COLO668 (cell line): ENCODE measurements at regions not wholly inside any gene's neighbourhood (a gene's known extent, or its start where the extent isn't known, plus 50 kb on each side); places are given as distances from the start of the nearest gene placed in this dataset.
"Not testable (repeated sequence)": the region's sequence is repeated elsewhere in the genome, so short reads cannot be mapped to it uniquely, and the experiment has no call there.

ENCODE experiments used
- DNase-seq: peaks from one replicate; lab custom pipeline; 2025; ENCODE audit not compliant: unreplicated experiment; lab: John Stamatoyannopoulos, UW

DNA sequence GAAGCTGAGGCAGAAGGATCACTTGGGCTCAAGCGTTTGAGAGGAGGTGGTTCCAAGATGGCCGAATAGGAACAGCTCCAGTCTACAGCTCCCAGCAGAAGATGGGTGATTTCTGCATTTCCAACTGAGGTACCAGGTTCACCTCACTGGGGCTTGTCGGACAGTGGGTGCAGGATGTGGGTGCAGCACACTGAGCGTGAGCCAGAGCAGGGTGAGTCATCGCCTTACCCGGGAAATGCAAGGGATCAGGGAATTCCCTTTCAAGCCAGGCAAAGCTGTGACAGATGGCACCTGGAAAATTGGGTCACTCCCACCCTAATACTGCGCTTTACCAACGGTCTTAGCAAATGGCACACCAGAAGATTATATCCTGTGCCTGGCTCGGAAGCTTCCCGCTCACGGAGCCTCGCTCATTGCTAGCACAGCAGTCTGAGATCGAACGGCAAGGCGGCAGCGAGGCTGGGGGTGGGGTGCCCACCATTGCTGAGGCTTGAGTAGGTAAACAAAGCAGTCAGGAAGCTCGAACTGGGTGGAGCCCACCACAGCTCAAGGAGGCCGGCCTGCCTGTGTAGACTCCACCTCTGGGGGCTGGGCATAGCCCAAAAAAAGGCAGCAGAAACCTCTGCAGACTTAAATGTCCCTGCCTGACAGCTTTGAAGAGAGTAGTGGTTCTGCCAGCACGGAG, 482.6 kb upstream of the DAB2 start:
- not testable (repeated sequence) for DNase-seq

DNA sequence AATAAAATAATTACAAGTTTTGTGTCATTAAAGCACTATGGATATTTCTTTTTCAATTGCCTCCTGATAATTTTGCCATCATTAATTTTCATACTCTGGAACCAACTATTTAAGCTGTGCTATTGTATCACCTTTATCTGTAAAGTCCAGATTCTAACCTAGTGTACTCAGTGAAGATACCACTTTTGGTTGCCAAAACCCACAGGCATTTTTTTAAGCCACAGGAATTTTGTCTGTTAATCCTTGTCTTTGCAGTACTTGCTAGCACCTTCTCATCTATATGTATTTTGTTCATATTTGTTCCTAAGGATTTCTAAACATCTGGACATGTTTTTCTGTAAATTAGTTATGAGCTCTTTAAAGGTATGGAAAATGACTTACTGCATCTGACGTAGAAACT, 481.4 kb upstream of the DAB2 start:
- no peak for DNase-seq

DNA sequence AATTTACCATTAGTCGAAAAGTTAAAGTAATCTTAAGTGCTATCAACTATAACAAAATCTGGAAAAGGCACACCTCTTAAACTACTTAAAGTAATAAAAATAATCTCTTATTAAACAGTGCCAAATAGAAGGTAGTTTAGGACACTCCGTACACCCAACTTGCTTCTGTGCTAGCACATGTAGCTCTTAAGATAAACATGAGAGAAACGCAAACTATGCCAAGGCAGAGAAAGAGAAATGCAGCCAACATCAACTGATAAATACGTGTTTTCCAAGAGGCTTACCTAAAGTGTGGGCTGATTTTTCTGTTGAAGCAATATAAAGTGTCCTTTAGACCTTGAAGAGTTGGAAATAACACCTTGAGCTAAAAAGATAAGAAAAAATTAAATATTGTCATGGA, 480.6 kb upstream of the DAB2 start:
- no peak for DNase-seq

DNA sequence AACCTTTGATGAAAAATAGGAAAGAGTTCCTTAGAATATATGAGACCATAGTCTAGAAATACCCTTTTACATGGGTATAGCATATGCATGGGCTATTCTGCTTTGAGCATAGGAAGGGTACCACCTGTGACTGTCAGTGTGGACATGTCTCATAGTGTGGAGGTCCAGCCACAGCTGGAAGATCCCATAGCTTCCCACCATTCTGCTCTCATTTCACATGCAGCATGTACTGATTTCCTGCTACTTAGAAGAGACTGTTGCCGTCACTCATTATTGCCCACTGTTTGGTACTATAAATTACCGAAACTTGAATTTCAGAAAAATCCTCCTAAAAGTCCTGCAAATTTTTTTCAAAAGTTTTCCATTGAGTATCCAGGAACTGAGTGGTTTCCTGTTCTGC, 477.8 kb upstream of the DAB2 start:
- no peak for DNase-seq

DNA sequence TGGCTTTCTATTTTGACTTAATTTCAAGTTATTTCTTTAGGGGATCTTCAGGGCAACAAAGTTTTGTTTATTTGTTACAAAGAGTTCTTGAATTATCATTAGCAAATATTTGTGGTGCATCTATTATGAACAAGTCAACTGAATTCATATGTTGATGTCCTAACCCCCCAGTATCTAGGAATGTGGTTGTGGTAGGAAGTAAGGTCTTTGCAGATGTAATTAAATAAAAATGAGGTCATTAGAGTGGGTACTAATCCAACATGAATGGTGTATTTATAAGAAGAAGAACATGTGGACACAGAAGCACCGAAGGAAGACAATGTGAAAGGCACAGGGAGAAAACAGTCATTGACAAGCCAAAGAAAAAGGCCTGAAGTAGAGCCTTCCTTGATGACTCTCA, 474.0 kb upstream of the DAB2 start:
- no peak for DNase-seq

DNA sequence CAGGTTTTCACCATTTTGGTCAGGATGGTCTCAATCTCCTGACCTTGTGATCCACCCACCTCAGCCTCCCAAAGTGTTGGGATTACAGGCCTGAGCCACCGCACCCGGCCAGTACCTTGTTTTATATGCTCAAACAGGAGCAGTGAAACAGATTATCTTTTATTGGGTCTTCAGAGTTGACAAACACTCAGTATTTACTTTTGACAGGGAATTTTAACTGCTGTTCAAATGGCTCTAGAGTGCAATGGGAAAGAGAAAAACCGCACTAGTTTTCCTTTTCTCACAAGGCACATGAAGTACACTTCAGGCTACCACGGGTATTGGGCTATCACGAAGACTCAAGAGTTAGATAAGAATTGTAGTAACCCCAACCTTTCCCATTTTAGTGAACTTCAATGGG, 471.9 kb upstream of the DAB2 start:
- DNase-seq: no peak

DNA sequence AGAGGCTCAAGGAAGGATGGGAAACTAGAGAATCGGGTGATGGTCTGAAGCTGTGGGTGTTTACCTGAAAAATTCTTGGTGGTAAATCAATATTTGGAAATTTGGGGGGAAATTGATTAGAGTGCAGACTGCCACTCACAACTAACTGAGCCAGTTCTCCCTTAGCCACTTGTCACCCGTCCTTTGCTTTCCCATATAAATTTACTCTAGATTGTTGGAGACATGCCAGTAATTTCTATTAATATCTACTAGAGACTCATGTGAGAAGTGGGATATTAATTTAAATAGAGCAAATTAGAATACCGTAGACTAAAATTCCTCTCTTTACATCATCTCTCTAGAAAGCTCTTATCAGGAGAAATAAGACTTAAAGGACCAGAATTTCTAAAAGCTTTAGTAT, 471.3 kb upstream of the DAB2 start:
- DNase-seq: no peak

DNA sequence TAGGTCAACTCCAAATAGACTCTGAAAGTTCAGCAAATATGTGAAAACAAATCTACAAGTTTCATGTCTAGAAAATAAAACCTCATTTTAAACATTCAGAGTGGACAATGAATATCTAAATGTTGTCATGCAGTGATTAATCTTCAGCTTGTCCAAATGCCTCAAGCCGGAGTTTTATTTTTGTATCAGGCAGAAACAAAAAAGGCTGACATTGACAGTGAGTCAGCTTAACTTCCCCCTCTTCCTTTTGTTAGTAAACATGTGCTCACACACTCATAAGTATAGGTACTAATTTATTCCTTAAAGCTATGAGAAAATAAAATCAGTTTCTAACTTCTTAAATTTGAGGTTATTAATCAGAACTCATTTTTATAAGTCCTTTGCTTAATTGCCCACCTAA, 467.9 kb upstream of the DAB2 start:
- DNase-seq: no peak

DNA sequence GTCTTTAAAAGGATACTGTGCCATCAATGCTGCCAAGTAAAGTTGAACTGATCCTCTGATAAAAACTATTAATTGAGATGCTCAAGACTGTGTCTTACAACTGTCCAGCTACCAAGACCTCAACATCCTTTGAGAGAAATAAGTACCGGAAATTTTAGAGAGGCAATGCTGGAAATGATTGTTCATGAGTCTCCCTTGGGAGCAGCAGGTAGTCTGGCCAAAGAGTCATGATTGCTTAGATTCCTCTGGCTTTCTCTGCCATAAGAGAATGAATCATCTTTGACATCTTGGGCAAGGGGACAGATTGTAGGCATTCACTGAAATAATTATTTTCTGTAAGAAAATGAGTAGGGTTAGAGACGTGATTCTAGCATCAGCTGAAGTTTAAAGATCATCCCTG, 466.6 kb upstream of the DAB2 start:
- DNase-seq: no peak

DNA sequence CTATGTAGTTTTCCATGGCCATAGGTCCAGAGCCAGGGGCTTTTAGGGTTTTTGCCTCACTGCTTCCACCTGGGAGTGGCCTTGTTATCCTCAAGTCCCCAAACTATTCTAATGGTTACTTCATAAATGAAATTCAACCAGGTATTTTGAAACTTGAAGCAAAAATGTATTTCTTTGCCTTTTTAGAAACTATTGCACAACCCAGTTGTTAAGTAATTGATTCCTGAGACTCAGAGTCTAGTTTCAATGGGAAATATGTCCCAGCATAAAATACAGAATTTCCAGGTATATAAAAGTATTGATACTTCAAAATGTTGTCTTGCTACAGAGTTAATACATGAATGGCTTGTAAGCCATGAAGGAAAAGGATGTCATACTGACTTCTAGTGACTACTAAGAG, 456.2 kb upstream of the DAB2 start:
- no peak for DNase-seq

DNA sequence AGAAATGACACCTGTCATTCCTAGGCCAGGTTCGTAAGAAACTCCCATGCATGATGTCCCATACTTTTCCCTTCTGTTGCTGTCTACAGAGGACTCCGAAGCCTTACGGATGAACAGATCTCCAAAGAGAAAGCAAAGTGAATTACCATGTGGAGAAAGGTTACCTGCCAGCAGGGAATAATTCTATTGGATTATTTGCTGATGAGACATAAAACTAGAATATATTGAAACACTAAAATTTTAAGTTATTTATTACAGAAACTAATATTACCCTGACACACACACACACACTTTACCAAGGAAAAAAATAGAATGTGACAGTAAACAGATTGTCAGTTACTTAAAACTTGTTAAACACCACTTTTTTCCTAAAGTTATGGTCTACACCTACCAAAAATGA, 452.7 kb upstream of the DAB2 start:
- no peak for DNase-seq

DNA sequence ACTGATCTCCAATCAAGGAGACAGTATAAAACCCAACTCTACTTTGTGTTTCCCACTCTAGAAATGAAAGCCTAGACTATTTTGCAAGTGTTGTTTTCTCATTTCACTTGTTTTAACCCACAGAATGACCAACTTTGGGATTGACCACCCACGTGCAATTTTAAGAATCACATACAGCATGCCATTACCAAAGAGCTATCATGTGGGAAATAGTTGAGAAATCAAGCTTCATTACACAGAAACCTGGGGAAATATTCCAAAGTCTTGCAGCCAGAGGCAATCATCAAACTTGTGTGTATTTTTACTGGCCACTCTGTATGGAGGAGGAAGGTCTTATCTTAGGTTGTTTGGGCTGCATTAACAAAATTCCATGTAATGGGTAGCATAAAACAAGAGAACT, 451.4 kb upstream of the DAB2 start:
- no peak for DNase-seq

DNA sequence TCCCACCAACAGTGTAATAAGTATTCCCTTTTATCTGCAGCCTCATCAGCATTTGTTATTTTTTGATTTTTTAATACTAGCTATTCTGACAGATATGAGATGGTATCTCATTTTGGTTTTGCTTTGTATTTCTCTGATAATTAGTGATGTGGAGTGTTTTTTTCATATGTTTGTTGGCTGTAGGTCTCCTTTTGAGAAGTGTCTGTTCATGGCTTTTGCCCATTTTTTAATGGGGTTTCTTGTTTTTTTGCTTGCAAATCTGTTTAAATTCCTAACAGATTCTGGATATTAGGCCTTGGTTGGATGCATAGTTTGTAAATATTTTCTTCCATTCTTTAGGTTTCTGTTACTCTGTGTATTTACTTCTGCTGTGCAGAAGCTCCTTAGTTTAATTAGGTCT, 445.4 kb upstream of the DAB2 start:
- no peak for DNase-seq

DNA sequence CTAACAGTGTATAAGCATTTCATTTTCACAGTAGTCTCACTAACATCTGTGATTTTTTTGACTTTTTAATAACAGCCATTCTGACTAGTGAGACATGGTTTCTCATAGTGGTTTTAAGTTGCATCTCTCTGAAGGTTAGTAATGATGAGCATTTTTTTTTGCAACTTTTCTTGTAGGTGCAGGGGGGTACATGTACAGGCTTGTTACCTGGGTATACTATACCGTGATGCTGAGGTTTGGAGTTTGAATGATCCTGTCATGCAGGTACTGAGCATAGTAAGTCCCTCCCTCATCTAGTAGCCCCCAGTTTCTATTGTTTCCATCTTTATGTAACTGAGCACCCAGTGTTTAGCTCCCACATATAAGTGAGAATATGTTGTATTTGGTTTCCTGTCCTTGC, 444.6 kb upstream of the DAB2 start:
- DNase-seq: no peak

DNA sequence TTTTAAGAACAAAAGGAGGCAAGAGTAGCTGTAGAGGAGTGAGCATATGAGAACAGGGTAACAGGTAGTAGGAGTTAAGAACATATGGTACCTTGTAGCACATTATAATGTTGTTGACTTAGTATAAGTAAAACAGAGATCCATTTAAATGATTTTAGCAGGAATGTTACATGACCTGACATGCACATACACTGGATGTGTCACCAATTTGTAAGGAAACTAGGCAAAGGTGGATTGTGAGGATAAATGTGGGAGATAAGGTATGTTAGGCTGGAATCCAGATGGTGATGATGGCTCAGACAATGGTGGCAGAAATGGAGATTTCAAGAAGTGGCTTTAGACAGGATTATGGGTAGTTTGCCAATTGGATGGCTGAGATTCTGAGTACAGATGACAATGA, 443.1 kb upstream of the DAB2 start:
- DNase-seq: no peak

DNA sequence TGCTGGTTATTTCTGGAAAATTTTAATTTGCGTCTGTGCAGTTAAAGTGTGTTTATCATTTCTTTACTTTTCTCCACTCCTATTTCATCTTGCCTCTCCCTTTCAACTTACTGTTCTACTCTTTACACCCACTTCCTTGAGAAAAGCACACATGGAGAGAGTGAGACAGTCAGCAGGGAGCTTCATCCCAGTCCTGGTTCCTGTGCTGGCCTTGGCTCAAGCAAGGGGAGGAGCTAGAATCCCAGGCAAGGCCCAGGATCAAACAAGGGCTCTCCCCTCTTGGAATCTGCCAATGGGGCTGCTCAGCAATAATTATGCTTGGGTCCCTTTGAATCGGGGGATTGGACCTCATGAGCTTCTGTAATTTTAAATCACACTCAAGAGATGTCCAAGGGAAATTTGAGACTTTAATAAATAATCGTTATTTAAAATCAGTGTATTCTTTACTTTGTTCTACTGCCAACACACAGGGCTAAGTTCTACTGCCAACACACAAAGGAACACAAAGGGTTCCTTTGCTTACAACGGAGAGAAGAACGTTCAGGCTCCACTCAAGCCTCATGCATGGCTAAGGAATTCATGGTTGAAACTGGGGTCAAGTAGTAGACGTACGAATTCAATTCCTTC, 439.3 kb upstream of the DAB2 start:
- no peak for DNase-seq

DNA sequence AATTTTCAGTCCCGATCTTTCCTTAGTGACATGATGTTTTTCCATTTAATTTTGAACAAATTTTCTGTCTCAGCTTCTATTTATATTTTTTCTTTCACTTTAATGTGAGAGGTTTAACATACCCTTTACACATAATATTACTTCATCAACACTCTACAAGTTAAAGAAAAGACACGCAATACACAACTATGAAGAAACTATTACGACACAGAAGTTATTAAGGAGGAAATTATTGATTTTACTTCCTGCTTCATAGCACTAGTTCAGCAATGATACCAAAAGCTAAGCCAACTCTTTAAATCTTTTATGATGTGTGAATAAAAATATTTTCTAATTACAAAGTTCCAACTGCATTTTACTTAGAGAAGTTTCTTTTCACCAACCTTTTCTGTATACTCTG, 432.3 kb upstream of the DAB2 start:
- no peak for DNase-seq

DNA sequence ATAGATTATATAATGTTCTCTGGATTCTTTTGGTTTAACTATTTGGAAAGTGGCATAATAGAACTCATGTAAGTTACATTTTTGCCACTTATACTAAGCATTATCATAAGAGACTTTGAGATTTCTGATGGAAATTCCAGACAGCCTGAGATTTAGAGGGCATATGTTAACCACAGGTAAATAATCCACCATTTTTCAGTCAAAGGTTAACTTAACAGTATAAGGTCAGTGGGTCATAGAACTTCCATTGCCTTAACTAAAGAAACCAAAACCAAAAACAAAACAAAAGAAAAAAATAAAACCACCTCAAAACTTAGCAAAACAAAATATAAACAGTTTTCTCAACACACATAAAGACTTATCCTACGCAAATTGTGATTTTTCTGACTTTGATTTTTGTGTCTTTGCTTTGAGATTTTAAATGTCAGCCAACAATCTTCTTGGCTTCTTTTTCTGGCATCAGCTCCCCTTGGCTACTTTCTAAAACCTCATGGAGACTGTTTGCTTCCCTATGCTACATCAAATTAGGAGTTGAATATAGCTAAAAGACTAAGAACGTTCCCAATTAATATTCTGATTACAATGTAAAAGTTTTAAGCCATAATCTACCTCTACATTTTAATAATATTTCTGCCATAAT, 430.1 kb upstream of the DAB2 start:
- DNase-seq: no peak

DNA sequence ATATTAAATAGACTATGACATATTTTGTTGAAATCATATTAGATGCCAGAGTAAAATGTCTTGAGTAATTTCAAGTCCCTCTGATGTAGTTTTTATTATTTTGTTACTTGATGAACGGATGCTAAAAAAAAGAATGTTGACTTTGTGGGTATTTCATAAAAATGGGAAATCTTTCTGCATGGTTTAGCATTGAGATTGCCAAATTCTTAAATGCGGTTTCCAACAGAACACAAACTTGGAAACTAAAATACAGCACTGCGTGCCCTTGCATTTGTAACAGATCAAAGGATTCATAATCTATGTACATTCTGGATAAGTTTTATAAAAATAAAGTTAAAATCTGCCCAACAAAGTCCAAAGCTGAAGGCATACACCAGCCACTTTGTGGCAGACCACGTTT, 425.5 kb upstream of the DAB2 start:
- no peak for DNase-seq

DNA sequence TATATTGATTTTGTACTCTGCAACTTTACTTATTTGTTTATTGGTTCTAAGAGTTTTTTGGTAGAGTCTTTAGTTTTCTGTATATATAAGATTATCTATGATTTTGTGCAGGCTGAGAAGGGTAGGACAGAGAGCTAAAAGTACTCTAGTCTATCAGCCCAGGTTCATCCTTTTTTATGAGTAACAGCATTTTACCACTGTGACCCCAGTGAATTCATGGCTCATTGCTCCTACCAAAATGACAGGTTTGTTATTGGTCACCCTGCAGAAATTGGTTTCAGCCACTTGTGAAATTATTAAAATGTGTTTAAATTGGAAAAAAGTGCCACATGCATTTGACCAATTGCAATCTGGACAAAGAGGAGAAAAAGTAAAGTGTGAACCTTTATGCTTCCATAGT, 421.4 kb upstream of the DAB2 start:
- no peak for DNase-seq

DNA sequence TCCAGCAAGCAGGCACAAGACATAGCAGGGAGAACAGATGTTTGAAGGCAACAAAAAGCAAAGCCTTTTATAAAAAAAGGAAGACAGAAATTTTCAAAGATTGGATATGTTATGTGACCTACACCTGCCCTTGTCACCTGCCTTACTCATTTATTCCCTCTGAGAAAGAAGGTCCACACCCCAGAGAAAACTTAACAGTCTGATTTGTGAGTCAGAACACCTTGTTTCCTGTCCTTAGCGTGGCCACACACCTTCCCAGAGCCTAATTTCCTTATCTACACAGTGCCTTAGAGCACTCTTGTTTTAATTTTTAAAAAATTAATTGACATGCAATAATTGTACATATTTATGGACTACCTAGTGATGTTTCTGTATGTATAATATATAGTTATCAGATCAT, 419.0 kb upstream of the DAB2 start:
- DNase-seq: no peak

DNA sequence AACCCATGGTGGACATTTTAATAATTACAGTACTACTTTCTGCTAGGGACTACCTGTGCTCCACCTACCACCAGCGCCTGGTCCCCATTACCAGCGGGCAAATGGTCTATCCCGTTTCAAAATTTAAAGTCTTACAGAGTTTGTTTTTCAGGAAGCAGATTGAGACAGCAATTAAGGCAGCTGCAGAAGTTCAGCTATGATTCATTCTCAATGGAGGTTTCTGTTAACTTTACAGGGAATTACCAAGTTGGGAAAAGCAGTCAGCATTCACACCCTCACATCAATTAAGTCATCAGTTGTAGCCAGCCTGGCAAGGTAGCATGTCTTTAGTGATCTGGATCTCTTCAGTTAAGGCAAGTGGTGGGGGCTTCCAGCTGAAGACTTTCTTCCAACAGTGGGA, 410.6 kb upstream of the DAB2 start:
- DNase-seq: no peak

DNA sequence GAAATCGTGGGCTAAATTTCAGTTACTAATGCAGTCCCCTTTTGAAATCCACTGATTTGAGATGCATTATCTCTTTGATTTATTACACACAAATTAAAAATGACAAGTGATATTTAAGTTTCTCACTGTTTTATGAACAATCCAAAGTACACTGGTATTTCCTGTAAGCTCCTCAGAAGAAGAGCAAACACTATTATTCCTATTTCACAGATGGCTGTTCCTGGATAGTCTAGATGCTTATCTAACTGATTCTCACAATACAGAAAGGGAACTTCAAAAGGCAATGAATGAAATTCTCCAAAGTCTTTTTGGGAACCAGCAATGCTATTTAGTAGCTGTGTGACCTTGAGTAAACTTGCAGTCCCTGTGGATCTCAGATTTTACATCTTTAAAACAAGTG, 404.7 kb upstream of the DAB2 start:
- DNase-seq: no peak
